ENCODE measurements at regions not wholly inside any gene's neighbourhood (a gene's known extent, or its start where the extent isn't known, plus 50 kb on each side); places are given as distances from the start of the nearest gene placed in this dataset.
"Not testable (repeated sequence)": the region's sequence is repeated elsewhere in the genome, so short reads cannot be mapped to it uniquely, and the experiment has no call there.

DNA sequence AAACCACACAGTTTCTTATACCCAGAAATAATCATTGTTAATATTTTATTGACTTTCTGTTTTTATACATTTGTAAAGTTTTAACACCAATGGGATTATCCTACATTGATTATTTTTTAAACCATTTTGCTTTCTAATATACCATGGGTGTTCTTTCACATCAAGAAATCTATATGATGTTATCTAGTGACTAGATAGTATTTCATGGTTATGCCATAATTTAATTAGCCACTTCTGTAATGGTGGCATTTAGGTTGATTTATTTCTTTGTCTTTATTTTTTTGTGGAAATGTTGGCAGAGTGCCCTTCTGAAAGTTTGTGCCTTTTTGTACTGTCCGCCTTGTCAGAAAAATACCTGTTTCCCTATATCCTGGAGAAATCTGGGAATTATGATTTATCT, 193.3 kb downstream of the CEP135 start:
- no peak for DNase-seq (ENCODE audit: low read depth)

DNA sequence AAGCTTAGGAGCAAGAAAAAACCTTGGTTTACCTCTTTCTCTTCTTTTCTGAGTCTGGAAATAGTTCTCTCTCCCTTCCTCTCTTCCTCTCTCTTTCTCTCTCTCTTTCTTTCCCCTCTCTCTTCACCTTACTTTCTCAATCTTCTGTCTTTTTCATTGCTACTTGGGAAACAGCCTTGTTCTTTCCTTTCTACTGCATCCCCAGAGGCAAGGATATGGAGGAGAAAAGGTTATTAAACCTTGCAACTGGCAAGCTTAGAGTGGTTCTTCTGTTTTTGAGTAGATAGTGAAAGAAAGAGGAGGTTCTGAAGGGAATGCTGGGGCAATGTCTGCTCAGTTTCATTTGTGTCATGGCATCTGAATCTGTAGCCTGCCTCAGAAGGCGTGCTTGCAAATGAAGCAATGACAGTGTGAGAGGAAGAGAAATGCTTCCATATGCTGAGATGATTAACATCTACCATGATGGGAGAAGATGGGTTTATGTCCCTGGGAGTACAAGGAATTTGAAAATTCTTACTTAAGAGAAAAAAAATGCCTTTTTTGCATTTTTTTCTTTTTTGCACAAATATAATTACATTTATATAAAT, 190.6 kb downstream of the CEP135 start:
- no peak for DNase-seq (ENCODE audit: low read depth)

DNA sequence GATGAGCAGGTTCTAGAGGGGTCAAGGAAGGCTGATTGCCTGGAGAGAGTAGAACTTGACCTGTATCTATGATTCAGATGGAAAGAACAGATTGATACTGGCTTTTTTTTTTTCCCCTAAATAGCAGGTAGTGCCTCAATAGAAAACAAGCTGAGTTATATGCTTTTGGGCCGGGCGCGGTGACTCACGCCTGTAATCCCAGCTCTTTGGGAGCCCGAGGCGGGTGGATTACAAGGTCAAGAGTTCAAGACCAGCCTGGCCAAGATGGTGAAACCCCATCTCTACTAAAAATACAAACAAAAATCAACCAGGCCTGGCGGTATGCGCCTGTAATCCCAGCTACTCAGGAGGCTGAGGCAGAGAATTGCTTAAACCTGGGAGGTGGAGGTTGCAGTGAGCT, 186.1 kb downstream of the CEP135 start:
- DNase-seq (ENCODE audit: low read depth) = not testable (repeated sequence)

DNA sequence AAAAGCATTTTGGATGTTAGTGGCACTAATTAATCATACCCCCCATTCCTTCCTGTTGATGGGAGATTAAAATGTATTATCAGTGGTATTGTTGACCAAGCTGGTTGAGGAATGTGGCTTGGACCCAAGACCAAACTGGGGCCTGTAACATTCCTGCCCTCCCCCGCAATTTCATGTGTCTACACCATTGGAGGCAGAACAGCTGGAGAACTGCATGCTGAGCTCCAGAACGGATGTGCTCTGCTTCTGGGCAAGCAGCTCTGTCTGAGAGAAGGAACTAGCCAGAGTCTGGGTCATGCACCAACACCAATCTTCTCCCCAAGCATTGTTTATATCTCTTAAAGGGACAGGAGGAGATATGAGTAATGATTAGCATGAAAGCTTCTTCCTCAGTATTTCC, 185.5 kb downstream of the CEP135 start:
- peak; percentile 52 for DNase-seq (ENCODE audit: low read depth)

DNA sequence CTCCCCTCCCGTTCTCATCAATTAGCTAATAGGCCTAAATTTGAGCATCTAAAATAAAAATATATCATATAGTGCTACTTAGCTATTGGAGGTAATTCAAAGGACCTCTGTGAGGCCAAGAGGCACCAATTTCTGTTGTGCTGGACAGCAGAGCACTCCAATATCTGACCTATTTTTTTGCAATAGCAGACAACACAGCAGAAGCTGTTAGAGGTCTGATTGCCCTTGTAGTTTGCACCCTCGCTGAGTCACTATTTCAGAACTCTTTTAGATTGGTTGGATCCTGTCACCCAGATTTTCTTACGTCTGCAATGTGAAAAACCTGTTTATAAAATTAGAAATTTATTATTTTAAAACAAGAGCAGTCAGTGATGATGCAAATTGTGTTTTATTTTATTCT, 184.1 kb downstream of the CEP135 start:
- no peak for DNase-seq (ENCODE audit: low read depth)

DNA sequence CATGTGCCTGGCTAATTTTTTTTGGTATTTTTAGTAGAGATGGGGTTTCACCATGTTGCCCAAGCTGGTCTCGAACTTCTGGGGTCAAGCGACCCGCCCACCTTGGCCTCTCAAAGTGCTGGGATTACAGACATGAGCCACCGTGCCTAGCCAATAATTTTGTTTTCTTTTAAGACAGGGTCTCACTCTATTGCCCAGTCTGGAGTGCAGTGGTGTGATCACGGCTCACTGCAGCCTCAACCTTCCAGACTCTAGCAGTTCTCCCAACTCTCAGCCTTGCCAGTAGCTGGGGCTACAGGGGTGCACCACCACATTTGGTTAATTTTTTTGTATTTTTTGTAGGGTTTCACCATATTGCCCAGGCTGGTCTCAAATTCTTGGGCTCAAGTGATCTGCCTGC, 183.4 kb downstream of the CEP135 start:
- not testable (repeated sequence) for DNase-seq (ENCODE audit: low read depth)

DNA sequence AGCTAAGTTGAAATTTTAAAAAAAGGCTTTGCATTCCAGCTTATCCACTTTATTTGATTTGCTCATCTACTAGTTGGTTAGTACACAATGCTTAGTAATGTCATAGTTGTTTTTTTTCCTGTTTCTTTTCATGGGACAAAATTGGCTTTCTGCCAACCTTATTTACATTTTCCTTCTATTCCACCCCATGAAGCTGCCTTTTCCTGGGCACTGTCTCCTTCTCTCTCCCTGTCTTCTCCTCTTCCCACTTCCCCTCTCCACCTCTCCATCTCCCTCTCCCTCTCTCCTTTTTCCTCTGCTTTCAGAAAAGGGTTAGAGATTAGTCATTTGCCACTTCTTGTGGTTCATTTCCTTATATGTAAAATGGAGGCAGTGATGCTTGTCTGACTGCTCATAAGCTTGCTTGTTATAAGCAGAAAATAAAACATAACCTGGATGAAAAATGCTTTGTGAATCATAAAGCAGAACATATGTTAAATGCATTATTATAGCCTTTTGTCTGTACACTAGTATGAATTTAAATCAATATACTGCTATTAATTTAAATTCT, 181.9 kb downstream of the CEP135 start:
- DNase-seq (ENCODE audit: low read depth) = no peak

DNA sequence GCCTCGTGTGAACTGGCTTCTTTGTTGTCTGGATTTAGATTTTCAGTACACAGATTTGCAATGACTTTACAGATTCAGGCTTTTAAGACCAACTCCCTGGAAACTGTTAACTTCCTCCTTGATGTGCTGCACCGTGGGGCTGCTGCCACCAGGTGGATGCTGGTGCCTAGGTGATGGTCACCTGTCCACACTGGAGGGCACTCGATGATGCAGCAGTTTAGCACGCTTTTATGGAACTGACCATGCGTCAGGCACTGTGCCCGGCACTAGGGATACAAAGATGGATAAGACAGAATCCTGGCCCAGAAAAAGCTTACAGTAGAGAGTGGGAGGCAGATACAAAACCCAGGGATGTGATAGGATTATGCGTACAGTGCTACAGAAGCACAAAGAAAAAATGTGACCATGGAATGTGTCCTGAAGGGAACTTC, 180.7 kb downstream of the CEP135 start:
- no peak for DNase-seq (ENCODE audit: low read depth)

DNA sequence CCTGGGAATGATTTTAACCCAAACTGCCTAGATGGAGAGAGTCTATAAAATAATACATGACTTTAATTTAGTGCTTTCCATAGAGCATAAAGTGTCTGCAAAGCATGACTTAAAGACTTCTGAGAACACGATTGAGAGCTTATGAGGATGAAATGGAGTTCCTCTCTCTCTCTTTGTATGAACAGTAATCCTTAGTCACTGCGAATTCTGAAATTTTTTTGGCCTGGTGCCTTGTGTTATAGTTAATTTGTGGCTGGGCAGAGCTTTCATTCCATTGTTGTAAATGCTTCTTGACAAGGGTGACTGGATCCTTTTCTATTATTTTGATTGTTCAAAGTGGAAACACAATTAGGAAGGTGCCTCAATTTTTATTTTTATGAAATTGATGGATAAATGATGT, 179.5 kb downstream of the CEP135 start:
- DNase-seq (ENCODE audit: low read depth) = no peak

DNA sequence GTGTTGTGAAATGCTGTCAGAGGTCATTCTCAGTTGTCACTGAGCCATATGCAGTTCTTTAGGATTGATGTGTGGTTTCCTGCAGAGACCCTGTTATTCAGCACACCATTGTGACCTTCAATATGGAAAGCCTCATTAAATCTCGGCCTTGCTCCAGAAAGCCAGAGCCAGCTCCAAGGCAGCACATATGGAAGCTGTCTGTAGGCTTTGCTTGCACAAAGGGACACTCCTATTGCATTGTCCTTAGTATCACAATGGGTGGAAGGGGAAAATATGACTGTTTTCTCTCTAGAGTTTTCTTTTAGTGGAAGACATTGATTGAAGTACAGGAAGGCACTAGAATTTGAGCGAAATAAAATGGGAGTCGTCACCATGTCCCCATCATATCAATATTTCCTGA, 179.0 kb downstream of the CEP135 start:
- no peak for DNase-seq (ENCODE audit: low read depth)

DNA sequence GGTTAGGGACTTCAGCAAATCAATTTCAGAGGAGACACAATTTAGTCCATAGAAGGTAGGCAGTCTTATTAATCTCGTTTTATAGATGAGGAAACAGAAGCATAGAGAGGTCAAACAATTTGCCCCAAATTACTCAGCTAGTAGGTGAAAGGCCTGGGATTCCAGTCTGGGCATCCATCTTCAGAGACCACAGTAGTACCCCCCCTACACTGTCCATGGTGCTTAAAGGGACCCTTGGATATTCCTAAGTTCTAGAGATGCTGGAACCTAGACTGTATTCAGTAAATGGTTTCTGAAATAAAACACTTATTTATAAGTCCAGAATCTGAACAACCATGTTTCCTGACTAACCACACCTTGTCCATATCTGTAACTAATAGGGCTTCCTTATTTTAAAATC, 174.8 kb downstream of the CEP135 start:
- no peak for DNase-seq (ENCODE audit: low read depth)

DNA sequence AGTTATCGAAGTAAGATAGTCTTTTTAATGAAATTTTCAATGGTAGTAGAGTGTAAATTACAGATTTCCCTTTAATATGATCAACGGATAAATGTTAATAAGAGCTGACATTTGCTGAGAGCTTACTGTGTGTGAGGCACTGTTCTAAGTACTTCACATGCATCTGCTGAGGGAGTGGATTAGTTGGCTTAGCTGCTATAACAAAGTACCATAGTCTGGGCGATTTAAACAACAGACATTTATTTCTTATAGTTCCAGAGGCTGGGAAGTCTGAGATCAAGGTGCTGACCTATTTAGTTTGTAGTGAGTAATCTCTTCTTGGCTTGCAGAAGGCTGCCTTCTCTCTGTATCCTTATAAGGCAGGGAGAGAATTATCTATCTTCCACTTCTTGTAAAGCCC, 174.3 kb downstream of the CEP135 start:
- DNase-seq (ENCODE audit: low read depth) = no peak

DNA sequence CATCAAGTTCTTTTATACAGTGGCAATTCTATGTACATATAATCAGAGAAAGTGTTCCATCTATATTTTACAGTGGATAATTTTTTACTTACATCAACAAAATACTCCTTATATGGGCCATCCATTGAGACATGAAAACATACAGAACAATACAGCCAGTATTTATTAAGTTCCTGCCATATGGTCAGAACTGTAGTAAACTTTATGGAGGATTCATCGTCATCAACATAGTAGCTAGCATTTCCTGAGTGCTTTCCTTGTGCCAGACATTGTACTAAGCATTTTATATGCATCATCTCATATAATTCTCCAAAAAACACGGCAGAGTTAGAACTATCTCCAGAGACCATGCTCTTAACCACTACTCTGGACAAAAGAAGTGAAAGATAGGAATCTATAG, 170.1 kb downstream of the CEP135 start:
- DNase-seq (ENCODE audit: low read depth) = no peak

DNA sequence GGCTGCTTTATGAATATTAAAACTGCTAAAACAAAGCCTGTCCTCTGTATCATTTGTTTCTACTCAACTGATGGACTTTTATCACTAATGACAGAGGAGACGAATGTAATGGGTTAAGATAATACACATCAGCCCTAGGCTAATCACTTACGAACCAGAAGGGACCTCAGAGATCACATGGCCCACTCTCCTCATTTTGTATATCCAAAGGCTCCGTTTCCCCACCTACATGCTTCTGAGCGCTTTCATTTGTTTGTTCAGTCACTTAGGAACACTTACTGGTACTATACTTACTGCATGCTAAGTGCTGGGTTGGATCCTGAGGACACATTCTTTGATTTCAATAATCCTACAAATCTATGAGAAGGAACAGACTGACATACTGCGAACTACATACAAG, 169.3 kb downstream of the CEP135 start:
- no peak for DNase-seq (ENCODE audit: low read depth)

DNA sequence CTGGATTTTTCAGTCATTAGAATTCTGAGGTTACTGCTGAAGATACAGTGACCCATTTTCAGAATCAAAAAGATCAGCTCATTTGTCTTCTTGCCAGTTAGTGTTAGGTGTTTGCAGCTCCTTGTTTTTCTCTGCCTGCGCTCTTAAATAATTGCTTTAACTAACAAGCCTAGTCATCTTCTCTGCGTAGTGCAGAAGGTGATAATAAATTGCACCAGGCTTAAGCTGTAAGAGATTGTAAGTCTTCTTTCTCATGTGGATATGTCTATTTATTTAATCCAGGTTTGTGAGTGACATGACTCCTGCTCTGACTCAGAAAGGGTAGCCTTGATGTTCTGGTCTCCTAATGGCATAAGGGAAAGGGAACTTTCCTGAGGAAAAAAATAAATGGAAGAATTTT, 167.2 kb downstream of the CEP135 start:
- DNase-seq (ENCODE audit: low read depth) = no peak

DNA sequence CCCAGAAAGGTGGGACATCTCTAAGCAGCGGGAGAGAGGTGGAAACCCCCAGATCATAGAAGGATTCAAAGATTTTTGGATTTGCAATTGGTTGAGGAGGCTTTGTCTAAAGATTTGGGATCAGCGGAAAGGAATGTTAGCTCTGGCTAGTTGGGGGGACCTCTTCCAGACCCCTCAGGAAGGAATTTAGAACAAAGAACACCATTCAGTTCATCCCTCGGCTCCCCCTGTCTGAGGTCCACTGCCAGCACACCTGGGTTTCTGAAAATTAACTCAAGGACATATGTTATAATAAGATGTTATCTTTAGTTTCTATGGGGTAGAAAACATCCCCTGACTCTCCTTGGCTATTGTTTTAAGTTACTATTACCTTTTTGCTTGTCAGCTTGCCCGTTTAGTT, 163.6 kb downstream of the CEP135 start:
- no peak for DNase-seq (ENCODE audit: low read depth)

DNA sequence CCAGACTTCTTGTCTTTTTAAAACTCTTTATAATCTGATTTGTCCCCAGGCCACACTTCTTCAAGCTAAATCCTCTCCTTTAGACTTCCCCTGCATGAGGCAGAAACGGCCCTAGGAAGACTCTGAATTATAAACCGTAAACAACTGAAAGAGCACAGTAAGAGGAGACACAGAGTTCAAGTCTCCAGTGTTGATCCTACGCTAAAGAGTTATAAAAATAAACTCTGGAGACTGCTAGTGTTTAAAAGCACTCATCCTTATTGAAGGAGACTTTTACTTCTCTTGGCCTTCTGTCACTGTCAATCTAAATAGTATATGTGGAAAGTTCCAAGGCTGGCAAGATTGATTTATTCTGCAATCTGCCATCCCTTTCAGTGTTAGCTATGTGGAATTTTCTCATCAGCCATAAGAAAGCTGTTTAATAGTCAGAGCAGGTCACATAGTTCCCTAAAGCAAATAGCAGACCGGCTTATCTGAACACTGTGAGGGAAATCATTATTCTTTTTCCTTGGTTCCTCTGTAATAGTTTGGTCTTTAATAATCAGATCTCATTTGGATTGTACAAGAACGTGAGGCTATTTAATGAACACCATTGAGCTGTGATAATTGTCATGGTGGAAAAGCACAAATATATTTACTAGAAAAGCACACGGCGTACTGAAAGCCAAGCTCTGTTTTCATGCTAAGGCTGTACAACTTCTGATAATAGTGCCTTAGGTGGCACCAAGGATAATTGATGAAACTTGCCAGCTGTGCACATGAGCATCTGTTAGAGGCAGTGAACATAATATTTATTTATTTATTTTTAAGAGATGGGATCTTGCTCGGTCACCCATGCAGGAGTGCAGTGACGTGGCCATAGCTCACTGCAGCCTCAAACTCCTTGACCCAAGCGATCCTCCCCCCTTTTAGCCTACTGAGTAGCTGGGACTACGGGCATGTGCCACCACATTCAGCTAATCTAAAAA, 157.7 kb downstream of the CEP135 start:
- DNase-seq (ENCODE audit: low read depth) = no peak

DNA sequence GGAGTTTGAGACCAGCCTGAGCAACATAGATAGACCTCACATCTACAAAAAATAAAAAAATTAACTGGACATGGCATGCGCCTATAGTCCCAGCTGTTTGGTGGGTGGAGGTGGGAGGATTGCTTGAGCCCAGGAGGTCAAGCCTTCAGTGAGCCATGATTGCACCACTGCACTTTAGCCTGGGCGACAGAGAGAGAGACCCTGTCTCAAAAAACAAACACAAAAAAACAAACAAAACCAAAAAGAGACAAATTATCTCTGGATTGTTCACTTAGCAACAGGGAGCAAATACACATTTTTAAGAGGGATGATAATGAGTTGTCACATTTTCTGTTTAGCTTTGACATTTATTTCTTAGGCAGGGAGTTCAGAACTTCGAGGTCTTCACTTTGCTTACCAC, 155.4 kb downstream of the CEP135 start:
- DNase-seq (ENCODE audit: low read depth) = no peak

DNA sequence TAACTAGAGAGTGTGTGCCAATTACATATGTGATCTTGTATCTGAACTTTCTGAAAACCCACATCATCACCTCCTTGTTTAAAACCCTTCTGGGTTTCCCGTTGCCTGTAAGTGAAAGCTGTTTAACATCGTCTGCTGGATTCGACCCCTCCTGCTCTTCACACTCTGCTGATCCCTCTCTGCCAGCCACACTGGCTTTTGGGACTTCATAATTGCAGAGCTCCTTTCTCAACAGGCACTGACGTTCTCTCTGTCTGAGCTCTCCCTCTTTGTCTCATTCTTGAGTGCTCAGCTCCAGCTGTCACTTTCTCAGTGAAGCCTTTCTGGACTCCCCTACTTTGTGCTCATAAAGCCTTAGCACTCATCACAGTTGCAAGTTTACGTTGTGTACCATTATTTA, 153.9 kb downstream of the CEP135 start:
- no peak for DNase-seq (ENCODE audit: low read depth)

DNA sequence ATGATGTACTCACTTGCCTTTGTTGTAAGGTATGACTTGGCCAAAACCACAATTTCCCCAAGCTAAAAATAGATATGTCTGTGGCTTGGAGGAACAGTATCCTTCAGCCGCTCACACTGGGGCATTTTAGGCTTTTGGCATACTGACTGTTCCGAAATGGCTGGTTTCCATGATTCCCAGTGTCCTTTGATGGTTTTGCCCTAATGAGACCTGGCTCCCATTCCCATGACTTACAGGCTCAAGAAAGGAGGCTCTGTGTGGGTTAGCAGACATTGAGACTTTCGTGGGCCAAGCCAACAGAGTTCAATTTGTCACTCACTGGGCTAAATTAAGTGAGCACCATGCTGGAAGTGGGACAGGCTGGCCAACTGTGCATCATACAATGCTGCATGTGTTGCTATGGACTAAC, 150.6 kb downstream of the CEP135 start:
- no peak for DNase-seq (ENCODE audit: low read depth)

DNA sequence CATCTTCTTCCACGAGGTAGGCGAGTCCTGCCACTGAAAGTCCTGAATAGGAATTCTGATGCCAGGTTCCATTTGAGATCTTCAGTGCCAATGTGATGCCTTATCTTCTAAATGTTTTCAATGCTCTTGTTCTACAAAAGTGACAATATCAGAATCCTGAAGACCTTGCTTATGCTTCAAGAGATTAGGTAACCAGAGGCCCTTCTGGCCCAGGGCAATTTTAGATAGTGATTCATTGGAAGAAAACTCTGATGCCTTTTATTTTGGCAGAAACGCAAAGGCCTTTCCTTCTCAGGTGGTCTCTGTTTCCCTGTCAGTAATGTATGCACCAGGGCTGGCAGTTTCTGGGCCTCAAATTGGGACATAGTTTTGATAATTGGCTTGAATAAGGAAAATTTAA, 144.8 kb downstream of the CEP135 start:
- no peak for DNase-seq (ENCODE audit: low read depth)

DNA sequence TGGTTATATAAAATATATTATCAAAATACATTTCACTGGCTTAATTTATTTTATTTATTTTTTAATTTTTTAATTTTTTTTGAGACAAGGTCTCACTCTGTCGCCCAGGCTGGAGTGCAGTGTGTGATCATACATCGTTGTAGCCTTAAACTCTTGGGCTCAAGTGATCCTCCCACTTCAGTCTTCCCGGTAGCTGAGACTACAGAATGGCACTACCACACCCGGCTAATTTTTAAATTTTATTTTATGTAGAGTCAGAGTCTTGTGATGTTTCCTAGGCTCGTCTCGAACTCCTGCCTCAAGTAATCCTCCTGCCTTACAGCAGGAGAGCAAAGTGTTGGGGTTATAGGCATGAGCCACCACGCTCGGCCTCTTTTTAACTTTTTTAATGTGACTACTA, 143.8 kb downstream of the CEP135 start:
- DNase-seq (ENCODE audit: low read depth) = no peak

DNA sequence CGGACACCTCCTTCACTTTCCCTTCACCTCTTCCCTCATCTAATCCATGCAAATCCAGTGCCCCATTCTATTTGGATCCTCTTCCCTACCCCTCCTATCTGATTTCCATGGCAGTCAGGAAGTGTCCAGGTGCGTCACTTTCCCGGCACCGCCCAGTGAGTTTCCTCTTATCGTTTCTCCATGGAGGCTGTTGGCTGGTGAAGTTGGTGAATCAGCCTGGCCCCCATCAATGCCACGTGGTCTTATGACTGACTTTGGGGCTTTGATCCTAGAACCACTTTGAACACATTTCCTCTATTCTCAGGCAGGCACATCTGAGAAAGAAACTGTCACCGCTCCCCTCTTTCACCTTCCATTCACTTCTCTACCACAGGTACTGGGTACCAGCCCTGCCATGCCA, 137.8 kb downstream of the CEP135 start:
- DNase-seq (ENCODE audit: low read depth) = no peak

Data from fibroblast of the conjunctiva (primary cell).